ENCODE measurements at regions not wholly inside any gene's neighbourhood (a gene's known extent, or its start where the extent isn't known, plus 50 kb on each side); places are given as distances from the start of the nearest gene placed in this dataset.

DNA sequence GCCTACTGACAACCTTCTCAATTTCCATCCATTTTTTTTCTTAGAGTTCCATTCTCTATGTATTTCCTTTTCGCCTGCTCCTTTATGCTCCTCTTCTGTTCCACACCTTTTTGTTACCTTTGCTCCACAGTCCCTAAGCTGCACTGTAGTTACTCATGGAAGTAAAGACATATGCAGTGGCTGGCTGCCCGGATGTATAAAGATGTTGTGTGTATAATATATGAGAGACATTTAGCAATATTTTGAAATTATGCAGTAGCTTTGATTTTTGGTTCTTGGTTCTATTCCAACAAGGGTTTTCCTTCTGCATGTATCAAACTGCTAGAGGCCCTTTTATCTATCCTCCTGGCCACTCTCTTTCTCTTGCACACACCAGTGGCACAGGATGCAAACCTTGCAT is 234.9 kb downstream of the DOK5 start:
- TF ChIP-seq ZNF274 (IDR thresholded peaks at IDR 0.05; ENCODE audit: low read depth, low read length) (no peak), YY1 (IDR thresholded peaks at IDR 0.05; ENCODE audit: insufficient read depth, insufficient read length) (no peak)
